H1 (cell line): ENCODE measurements at regions not wholly inside any gene's neighbourhood (a gene's known extent, or its start where the extent isn't known, plus 50 kb on each side); places are given as distances from the start of the nearest gene placed in this dataset.

Source experiments
- CTCF ChIA-PET: fragments of 300-600 bp; sonication (Branson Sonifier 250); formaldehyde crosslinking; loops from one replicate; lab custom pipeline; 2021; ENCODE audit not compliant: partially characterized antibody; lab: Charles Lee
- POLR2A ChIA-PET: fragments of 300-600 bp; sonication (Branson Sonifier 250); formaldehyde crosslinking; loops from one replicate; lab custom pipeline; 2021; ENCODE audit warnings: inconsistent platforms; ENCODE audit not compliant: partially characterized antibody; lab: Charles Lee
- DNase-seq, 2 experiments: peaks; one replicate each; pipeline versions ENCODE4 v3.0.0 to v3.0.0-alpha.2; 2010 to 2022; ENCODE audit warnings: low spot score in 2 of 2, low read depth in 1 of 2, mixed read lengths in 1 of 2
- FAIRE-seq: peaks from 2 replicates; lab custom pipeline; 2011; peaks lifted over from hg19 to GRCh38; lab: Jason Lieb, UNC
- H2AFZ ChIP-seq: 2 replicates; pipeline ENCODE4 v1.8.1; 2012; ENCODE audit warnings: low read length, inconsistent platforms
- H2AK5ac ChIP-seq: 2 replicates; pipeline ENCODE4 v1.6.1; 2013; ENCODE audit warnings: low read depth, low read length
- H2BK120ac ChIP-seq: replicated peaks from 2 replicates; pipeline ENCODE3; 2013; ENCODE audit warnings: low read depth, low read length, inconsistent platforms
- H2BK12ac ChIP-seq: 2 replicates; pipeline ENCODE4 v1.6.1; 2013; ENCODE audit warnings: low read depth, low read length
- H2BK15ac ChIP-seq: 2 replicates; pipeline ENCODE4 v1.6.1; 2013; ENCODE audit warnings: low read length
- H2BK20ac ChIP-seq: 2 replicates; pipeline ENCODE4 v1.6.1; 2013; ENCODE audit warnings: low read length
- H2BK5ac ChIP-seq: 2 replicates; pipeline ENCODE4 v1.6.1; 2013; ENCODE audit warnings: low read depth, low read length
- H3K14ac ChIP-seq: 2 replicates; pipeline ENCODE4 v1.6.1; 2013; ENCODE audit warnings: inconsistent platforms; ENCODE audit not compliant: insufficient read length
- H3K18ac ChIP-seq: 2 replicates; pipeline ENCODE4 v1.6.1; 2013; ENCODE audit warnings: low read length; ENCODE audit errors: extremely low read depth
- H3K23ac ChIP-seq: 2 replicates; pipeline ENCODE4 v1.6.1; 2013; ENCODE audit warnings: inconsistent platforms; ENCODE audit not compliant: insufficient read length
- H3K23me2 ChIP-seq: 2 replicates; pipeline ENCODE4 v1.6.1; 2013; ENCODE audit warnings: low read depth, low read length
- H3K27ac ChIP-seq: 2 replicates; pipeline ENCODE4 v1.6.1; 2011; ENCODE audit warnings: low read depth, low read length, inconsistent platforms
- H3K27me3 ChIP-seq, 4 experiments: replicated peaks in 1 of 4; 1 replicate in 1 of 4; 2 replicates in 3 of 4; pipeline versions ENCODE4 v1.6.1 to v1.8.1; 2011 to 2013; ENCODE audit warnings: low read length in 3 of 4, mild to moderate bottlenecking in 3 of 4, inconsistent platforms in 2 of 4, mixed read lengths in 2 of 4, moderate library complexity in 1 of 4; ENCODE audit not compliant: control insufficient read depth in 3 of 4, insufficient read depth in 3 of 4; ENCODE audit errors: extremely low read depth in 1 of 4
- H3K36me3 ChIP-seq, 4 experiments: 2 replicates each; pipeline versions ENCODE4 v1.6.1 to v1.8.1; 2011 to 2013; ENCODE audit warnings: mild to moderate bottlenecking in 4 of 4, low read length in 3 of 4, moderate library complexity in 2 of 4, control low read depth in 1 of 4, inconsistent platforms in 1 of 4; ENCODE audit not compliant: insufficient read depth in 4 of 4, control insufficient read depth in 2 of 4
- H3K4ac ChIP-seq: replicated peaks from 2 replicates; pipeline ENCODE3; 2013; ENCODE audit warnings: low read length, low read depth, mixed read lengths, inconsistent platforms; ENCODE audit not compliant: insufficient read length
- H3K4me1 ChIP-seq, 4 experiments: replicated peaks in 1 of 4; 1 replicate in 1 of 4; 2 replicates in 3 of 4; pipeline versions ENCODE4 v1.6.1 to v1.8.1; 2011 to 2013; ENCODE audit warnings: low read length in 3 of 4, inconsistent platforms in 2 of 4, mixed read lengths in 1 of 4; ENCODE audit not compliant: insufficient read depth in 4 of 4, control insufficient read depth in 3 of 4
- H3K4me2 ChIP-seq, 2 experiments: 2 replicates each; pipeline versions ENCODE4 v1.6.1 to v1.8.1; 2011 to 2013; ENCODE audit warnings: low read depth in 2 of 2, low read length in 2 of 2, control low read depth in 1 of 2, inconsistent platforms in 1 of 2, mild to moderate bottlenecking in 1 of 2; ENCODE audit not compliant: insufficient read depth in 1 of 2
- H3K4me3 ChIP-seq, 4 experiments: fragments of 200-600, 300-600 bp in 1 of 4; sonication (generic), shearing (Covaris generic), sonication (Bioruptor Twin) in 1 of 4; 2 replicates each; pipeline versions ENCODE4 v1.5.1 to v1.8.1; 2011 to 2016; ENCODE audit warnings: low read length in 4 of 4, low read depth in 3 of 4, control low read depth in 2 of 4, inconsistent platforms in 2 of 4, mild to moderate bottlenecking in 2 of 4, mixed read lengths in 1 of 4, moderate library complexity in 1 of 4; ENCODE audit not compliant: insufficient read depth in 2 of 4; ENCODE audit errors: extremely low read depth in 1 of 4
- H3K56ac ChIP-seq: replicated peaks from 2 replicates; pipeline ENCODE3; 2013; ENCODE audit warnings: low read depth, mild to moderate bottlenecking, mixed read lengths, low read length, inconsistent platforms; ENCODE audit not compliant: insufficient read length
- H3K79me1 ChIP-seq: 2 replicates; pipeline ENCODE4 v1.6.1; 2013; ENCODE audit warnings: low read depth, low read length, control low read depth
- H3K79me2 ChIP-seq, 2 experiments: 2 replicates each; pipeline versions ENCODE4 v1.6.1 to v1.8.1; 2012 to 2013; ENCODE audit warnings: low read length in 2 of 2, mild to moderate bottlenecking in 2 of 2, inconsistent platforms in 1 of 2; ENCODE audit not compliant: insufficient read depth in 2 of 2, control insufficient read depth in 1 of 2
- H3K9ac ChIP-seq, 4 experiments: replicated peaks in 1 of 4; 1 replicate in 1 of 4; 2 replicates in 3 of 4; pipeline versions ENCODE4 v1.6.1 to v1.8.1; 2011 to 2013; ENCODE audit warnings: low read depth in 3 of 4, low read length in 3 of 4, control low read depth in 2 of 4, mild to moderate bottlenecking in 2 of 4, moderate library complexity in 2 of 4, inconsistent platforms in 1 of 4; ENCODE audit errors: extremely low read depth in 1 of 4
- H3K9me3 ChIP-seq, 2 experiments: 2 replicates each; pipeline versions ENCODE4 v1.6.1 to v1.8.1; 2012 to 2013; ENCODE audit warnings: mild to moderate bottlenecking in 2 of 2, moderate library complexity in 2 of 2, control low read depth in 1 of 2, inconsistent platforms in 1 of 2, low read depth in 1 of 2, low read length in 1 of 2, mixed read lengths in 1 of 2; ENCODE audit not compliant: insufficient read depth in 2 of 2
- H4K20me1 ChIP-seq, 2 experiments: replicated peaks in 1 of 2; 2 replicates each; pipeline versions ENCODE3 to v1.8.1; 2011 to 2013; ENCODE audit warnings: inconsistent platforms in 2 of 2, low read length in 2 of 2, mild to moderate bottlenecking in 1 of 2; ENCODE audit not compliant: insufficient read depth in 2 of 2, control insufficient read depth in 1 of 2
- H4K5ac ChIP-seq: 2 replicates; pipeline ENCODE4 v1.6.1; 2013; ENCODE audit warnings: low read length, low read depth, mixed read lengths, inconsistent platforms; ENCODE audit not compliant: insufficient read length
- H4K8ac ChIP-seq: 2 replicates; pipeline ENCODE4 v1.8.0; 2013; ENCODE audit warnings: mild to moderate bottlenecking, moderate library complexity, low read length, inconsistent platforms; ENCODE audit not compliant: insufficient read depth; ENCODE audit errors: extremely low read depth
- H4K91ac ChIP-seq: replicated peaks from 2 replicates; pipeline ENCODE3; 2013; ENCODE audit warnings: low read length, mixed read lengths, inconsistent platforms; ENCODE audit not compliant: insufficient read length
- CTBP2 ChIP-seq: IDR thresholded peaks from 2 replicates; pipeline ENCODE4 v1.7.0; 2011; ENCODE audit warnings: borderline replicate concordance, mild to moderate bottlenecking, moderate library complexity, mixed read lengths, low read length; ENCODE audit not compliant: insufficient read depth, insufficient read length
- EP300 ChIP-seq, 2 experiments: IDR thresholded peaks; 1 replicate in 1 of 2; 2 replicates in 1 of 2; pipeline ENCODE4 v1.6.1; 2011 to 2012; ENCODE audit warnings: low read depth in 2 of 2, low read length in 2 of 2, mild to moderate bottlenecking in 2 of 2, borderline replicate concordance in 1 of 2, inconsistent platforms in 1 of 2, moderate library complexity in 1 of 2
- POU5F1 ChIP-seq: IDR thresholded peaks from 2 replicates; pipeline ENCODE4 v1.6.1; 2011; ENCODE audit warnings: low read depth, mild to moderate bottlenecking, low read length, moderate library complexity
- SRF ChIP-seq: IDR thresholded peaks from 2 replicates; pipeline ENCODE4 v1.6.1; 2011; ENCODE audit warnings: mild to moderate bottlenecking, low read depth, low read length, moderate library complexity
- TAF7 ChIP-seq: optimal IDR thresholded peaks from 2 replicates; pipeline ENCODE3; 2011; ENCODE audit warnings: low read depth, mild to moderate bottlenecking, inconsistent platforms, low read length, moderate library complexity, borderline replicate concordance
- WGBS, 2 experiments: shearing (Covaris generic) in 1 of 2; methylation state at CpG; one replicate each; pipeline versions ENCODE4 v1.1.6 to v1.1.7; 2013 to 2015; ENCODE audit warnings: low lambda C conversion rate in 2 of 2, mixed read lengths in 2 of 2, inconsistent platforms in 1 of 2, low coverage in 1 of 2, missing lambda C conversion rate in 1 of 2; ENCODE audit not compliant: insufficient replicate concordance in 2 of 2, insufficient coverage in 1 of 2, insufficient read length in 1 of 2; ENCODE audit errors: extremely low coverage in 1 of 2, missing lambda C conversion rate in 1 of 2; 5-methylcytosine and 5-hydroxymethylcytosine counted together

DNA sequence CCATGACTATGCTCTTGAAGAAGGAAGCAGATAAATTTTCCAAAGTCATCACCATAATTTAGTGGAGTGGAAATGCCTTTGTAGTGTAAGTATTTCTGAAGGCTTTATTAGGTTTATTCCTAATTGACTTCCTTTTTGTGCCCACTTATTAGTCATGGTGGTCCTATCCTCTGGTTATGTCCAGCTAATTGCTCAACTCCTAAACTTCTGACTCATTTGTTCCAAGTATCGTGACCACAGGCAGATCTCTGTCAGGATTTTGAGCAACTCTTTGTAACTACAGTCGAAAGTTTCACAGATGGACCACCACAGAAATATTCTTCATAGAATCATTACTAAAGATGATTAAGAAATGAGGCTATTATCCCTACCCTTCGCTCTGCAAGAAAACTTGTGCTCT is 315.6 kb upstream of the PTCHD4 start:
- Histone ChIP-seq H3K4me1 (no peaks in the 10 kb centered on the region), H3K4ac (no peak overlapping the region), H3K23me2 (no peaks in the 10 kb centered on the region; the same call in 1 of the 2 replicates)
- TF ChIP-seq SRF (no peak), CTBP2 (no peak), POU5F1 (no peak), EP300 (IDR thresholded peaks at IDR 0.05; ENCODE audit: borderline replicate concordance in 1 of 2, low read depth in 2 of 2, low read length in 2 of 2) (no peak), TAF7 (no peak)
- TF ChIP-seq, all 59 proteins: peak for 0
- ChIA-PET CTCF (no interaction called here), POLR2A (no interaction called here)
- 87% methylated on average over 3 of the region's 3 CpGs; no CpG with 5 or more reads in 1 of the 2 experiments for WGBS, 2 experiments
- Histone ChIP-seq H3K4me2 (no peak overlapping the region), H2BK120ac (no peak overlapping the region), H4K5ac (no peak overlapping the region), H3K79me1 (no peaks in the 10 kb centered on the region), H3K56ac (no peak overlapping the region), H2BK15ac (no peak overlapping the region), H3K18ac (no peak overlapping the region), H4K91ac (no peak overlapping the region), H3K27me3 (no peaks in the 10 kb centered on the region), H2AK5ac (no peak overlapping the region), H3K9ac (no peak overlapping the region), H3K36me3 (no peaks in the 10 kb centered on the region), H2BK20ac (no peak overlapping the region), H3K4me3 (no peak overlapping the region), H2BK5ac (no peak overlapping the region), H4K20me1 (no peaks in the 10 kb centered on the region), H4K8ac (no peak overlapping the region), H3K14ac (no peak overlapping the region), H3K79me2 (no peaks in the 10 kb centered on the region), H3K23ac (no peak overlapping the region), H3K27ac (no peak overlapping the region), H3K9me3 (0 out of 4 replicates have a peak, but pooled peaks cover 0 to 5% of the 10 kb centered on the region in 2 experiments), H2BK12ac (no peak overlapping the region), H2AFZ (no peak overlapping the region)
- FAIRE-seq = no peak
- no peak for DNase-seq
